Immature natural killer cell (primary cell): ENCODE measurements at regions not wholly inside any gene's neighbourhood (a gene's known extent, or its start where the extent isn't known, plus 50 kb on each side); places are given as distances from the start of the nearest gene placed in this dataset.
"Not testable (repeated sequence)": the region's sequence is repeated elsewhere in the genome, so short reads cannot be mapped to it uniquely, and the experiment has no call there.

Experiments
- DNase-seq, 3 donors: peaks; one replicate each; pipeline ENCODE4 v3.0.0; 2022; ENCODE audit warnings: mixed read lengths in 1 of 3
- H3K27ac Mint-ChIP-seq, 6 donors: one replicate each; pipeline ENCODE4 v1.8.0; 2020; ENCODE audit warnings: mixed read lengths in 6 of 6, mild to moderate bottlenecking in 5 of 6, inconsistent platforms in 4 of 6, moderate library complexity in 3 of 6
- H3K27me3 Mint-ChIP-seq, 3 donors: one replicate each; pipeline ENCODE4 v1.8.0; 2020 to 2021; ENCODE audit warnings: low read depth in 3 of 3, mild to moderate bottlenecking in 3 of 3, mixed read lengths in 3 of 3, moderate library complexity in 3 of 3, inconsistent platforms in 1 of 3
- H3K36me3 Mint-ChIP-seq, 3 donors: one replicate each; pipeline ENCODE4 v1.8.0; 2020; ENCODE audit warnings: mixed read lengths in 3 of 3, inconsistent platforms in 2 of 3, mild to moderate bottlenecking in 2 of 3
- H3K4me1 Mint-ChIP-seq, 2 donors: one replicate each; pipeline ENCODE4 v1.8.0; 2020; ENCODE audit warnings: inconsistent platforms in 2 of 2, mild to moderate bottlenecking in 2 of 2, mixed read lengths in 2 of 2, moderate library complexity in 1 of 2
- H3K4me3 Mint-ChIP-seq, 5 donors: one replicate each; pipeline ENCODE4 v1.8.0; 2020; ENCODE audit warnings: mild to moderate bottlenecking in 5 of 5, mixed read lengths in 5 of 5, inconsistent platforms in 3 of 5, moderate library complexity in 3 of 5
- H3K9me3 Mint-ChIP-seq, 6 donors: one replicate each; pipeline ENCODE4 v1.8.0; 2020; ENCODE audit warnings: mild to moderate bottlenecking in 6 of 6, mixed read lengths in 6 of 6, inconsistent platforms in 4 of 6, moderate library complexity in 3 of 6

DNA sequence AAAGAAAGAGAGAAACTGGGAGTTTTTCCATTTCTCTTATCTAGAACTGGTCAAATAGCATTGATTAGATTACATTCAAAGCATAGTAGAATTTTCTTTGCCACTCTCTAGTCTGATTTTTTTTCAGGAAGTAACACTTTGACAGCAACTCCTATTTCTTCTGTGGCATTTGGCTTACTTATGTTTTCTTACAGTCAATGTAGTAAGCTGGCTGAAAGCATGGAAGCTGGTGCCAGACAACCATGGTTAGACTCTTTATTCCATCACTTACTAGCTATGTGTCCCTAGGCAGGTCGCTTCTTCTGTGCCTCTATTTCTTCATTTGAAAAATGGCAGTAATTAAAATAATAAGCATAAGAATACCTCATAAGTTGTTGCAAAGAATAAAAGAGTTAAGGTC is 54.2 kb upstream of the OPRM1 start:
- H3K9me3 Mint-ChIP-seq, result peaks cover 0 to 11% (median 4%) of the 10 kb centered on the region in 6 donors
- H3K36me3 Mint-ChIP-seq, result no peaks in the 10 kb centered on the region
- no peak overlapping the region for H3K4me3 Mint-ChIP-seq
- DNase-seq, result no peak
- no peak overlapping the region for H3K27ac Mint-ChIP-seq
- H3K27me3 Mint-ChIP-seq, result peaks cover 0 to 4% (median 0%) of the 10 kb centered on the region in 3 donors
- no peaks in the 10 kb centered on the region for H3K4me1 Mint-ChIP-seq

DNA sequence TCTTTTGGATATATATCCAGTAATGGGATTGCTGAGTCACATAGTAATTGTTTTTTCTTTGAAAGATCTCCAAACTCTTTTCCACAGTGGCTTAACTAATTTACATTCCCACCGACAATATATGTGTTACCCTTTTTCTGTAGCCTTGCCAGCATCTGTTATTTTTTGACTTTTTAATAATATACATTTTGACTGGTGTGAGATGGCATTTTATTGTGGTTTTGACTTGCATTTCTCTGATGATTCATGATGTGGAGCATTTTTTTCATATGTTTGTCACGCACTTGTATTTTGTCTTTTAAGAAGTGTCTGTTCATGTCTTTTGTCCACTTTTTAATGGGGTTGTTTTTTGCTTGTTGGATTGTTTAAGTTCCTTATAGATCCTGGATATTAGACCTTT is 58.9 kb upstream of the OPRM1 start:
- H3K4me1 Mint-ChIP-seq, result no peaks in the 10 kb centered on the region
- H3K4me3 Mint-ChIP-seq, result no peak overlapping the region
- DNase-seq, result no peak
- no peaks in the 10 kb centered on the region for H3K36me3 Mint-ChIP-seq
- H3K27ac Mint-ChIP-seq, result no peak overlapping the region
- H3K9me3 Mint-ChIP-seq, result peaks cover 0 to 11% (median 4%) of the 10 kb centered on the region in 6 donors
- peaks cover 0 to 3% (median 0%) of the 10 kb centered on the region in 3 donors for H3K27me3 Mint-ChIP-seq

DNA sequence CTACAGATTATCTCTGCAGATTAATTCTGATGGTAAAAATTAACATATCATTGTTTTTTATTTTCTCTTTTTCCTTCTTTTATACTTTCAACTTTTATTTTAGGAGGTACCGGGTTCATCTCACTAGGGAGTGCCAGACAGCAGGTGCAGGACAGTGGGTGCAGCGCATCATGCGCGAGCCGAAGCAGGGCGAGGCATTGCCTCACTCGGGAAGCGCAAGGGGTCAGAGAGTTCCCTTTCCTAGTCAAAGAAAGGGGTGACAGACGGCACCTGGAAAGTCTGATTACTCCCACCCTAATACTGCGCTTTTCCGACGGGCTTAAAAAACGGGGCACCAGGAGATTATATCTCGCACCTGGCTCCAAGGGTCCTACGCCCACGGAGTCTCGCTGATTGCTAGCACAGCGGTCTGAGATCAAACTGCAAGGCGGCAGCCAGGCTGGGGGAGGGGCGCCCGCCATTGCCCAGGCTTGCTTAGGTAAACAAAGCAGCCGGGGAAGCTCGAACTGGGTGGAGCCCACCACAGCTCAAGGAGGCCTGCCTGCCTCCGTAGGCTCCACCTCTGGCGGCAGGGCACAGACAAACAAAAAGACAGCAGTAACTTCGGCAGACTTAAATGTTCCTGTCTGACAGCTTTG is 60.0 kb upstream of the OPRM1 start:
- not testable (repeated sequence) for H3K27ac Mint-ChIP-seq, H3K27me3 Mint-ChIP-seq, H3K4me1 Mint-ChIP-seq, H3K4me3 Mint-ChIP-seq, DNase-seq, H3K36me3 Mint-ChIP-seq, H3K9me3 Mint-ChIP-seq

DNA sequence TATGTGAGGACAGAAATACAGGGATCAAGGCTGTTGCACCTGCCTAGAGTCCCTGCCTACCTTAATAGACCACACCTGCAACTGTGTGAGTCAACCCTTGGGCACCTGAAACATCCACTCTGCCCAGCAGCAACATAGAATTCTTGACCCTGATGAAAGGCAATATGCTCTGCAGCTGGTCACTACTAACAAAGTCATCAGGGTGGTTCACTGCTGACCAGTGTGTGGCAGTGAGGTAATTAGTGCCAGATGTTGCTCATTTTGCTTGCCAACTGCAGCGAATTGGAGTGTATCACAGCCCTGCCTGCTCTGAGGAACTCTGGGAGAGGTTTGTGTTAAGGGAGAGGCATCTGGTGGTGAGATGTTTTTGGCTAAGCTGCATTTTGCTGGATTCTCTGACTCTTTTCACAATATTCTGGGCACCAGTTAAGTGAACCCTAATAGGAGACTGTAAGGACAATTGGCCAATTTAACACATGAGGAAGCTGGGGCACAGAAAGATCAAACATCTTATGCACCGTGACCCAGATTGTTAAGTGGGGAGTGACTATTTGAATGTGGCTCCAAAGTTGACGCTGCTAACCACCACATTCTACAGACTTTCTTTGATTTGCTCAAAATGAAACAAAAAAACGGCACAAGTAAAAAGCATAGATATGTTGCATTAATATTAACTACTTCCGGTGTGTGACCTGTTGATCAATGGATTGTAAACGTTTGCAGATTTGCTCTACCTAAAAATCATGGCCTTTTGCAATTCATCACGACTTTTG is 61.9 kb upstream of the OPRM1 start:
- Mint-ChIP-seq H3K36me3 (no peaks in the 10 kb centered on the region), H3K27ac (no peak overlapping the region), H3K9me3 (peaks cover 0 to 9% (median 2%) of the 10 kb centered on the region in 6 donors), H3K27me3 (peaks cover 0 to 1% (median 0%) of the 10 kb centered on the region in 3 donors), H3K4me3 (no peak overlapping the region), H3K4me1 (no peaks in the 10 kb centered on the region)
- no peak for DNase-seq

DNA sequence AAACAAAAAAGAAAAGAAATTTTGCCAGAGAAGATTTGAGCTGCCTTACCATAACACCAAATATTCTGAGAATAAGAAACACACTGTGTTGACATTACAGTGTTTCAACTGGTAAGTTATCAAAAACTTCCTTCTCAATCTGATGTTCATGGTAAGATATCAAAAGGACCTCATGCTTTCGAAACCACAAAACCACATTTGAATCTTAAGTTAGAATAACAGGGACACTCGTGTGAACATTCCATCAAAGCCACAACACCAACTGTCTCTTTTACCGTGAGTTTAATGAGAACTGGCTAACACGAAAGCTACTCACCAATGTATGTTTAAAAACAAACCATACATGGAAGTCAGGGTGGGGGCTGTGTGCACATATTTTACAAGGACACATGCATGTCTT is 73.0 kb upstream of the OPRM1 start:
- H3K4me3 Mint-ChIP-seq, result no peak overlapping the region
- H3K4me1 Mint-ChIP-seq, result no peaks in the 10 kb centered on the region
- H3K27ac Mint-ChIP-seq, result no peak overlapping the region
- H3K36me3 Mint-ChIP-seq, result no peaks in the 10 kb centered on the region
- peaks cover 0 to 1% (median 0%) of the 10 kb centered on the region in 6 donors for H3K9me3 Mint-ChIP-seq
- H3K27me3 Mint-ChIP-seq, result peaks cover 0 to 2% (median 2%) of the 10 kb centered on the region in 3 donors
- no peak for DNase-seq

DNA sequence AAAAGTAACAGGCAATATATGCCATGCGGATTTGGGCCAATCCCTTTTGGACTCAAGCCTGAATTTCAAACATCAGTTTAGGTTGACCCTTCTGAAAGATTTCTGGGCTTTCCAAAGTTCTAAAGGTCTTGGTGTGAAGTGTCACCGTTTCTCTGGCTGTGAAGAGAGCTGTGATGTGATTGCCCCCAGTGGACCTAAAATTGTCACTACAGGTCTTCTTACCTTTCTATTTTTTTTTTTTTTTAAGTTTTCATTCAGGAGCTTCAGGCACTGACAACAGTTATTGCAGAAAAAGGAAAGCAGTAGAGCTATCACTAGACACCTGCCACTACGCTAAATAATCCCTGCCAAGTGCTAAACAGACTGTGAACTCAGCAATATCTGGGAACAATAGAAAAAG is 75.7 kb upstream of the OPRM1 start:
- Mint-ChIP-seq H3K9me3 (peaks cover 0 to 4% (median 0%) of the 10 kb centered on the region in 6 donors), H3K27me3 (peaks cover 0 to 2% (median 2%) of the 10 kb centered on the region in 3 donors), H3K4me1 (no peaks in the 10 kb centered on the region), H3K4me3 (no peak overlapping the region), H3K36me3 (no peaks in the 10 kb centered on the region), H3K27ac (no peak overlapping the region)
- no peak for DNase-seq

DNA sequence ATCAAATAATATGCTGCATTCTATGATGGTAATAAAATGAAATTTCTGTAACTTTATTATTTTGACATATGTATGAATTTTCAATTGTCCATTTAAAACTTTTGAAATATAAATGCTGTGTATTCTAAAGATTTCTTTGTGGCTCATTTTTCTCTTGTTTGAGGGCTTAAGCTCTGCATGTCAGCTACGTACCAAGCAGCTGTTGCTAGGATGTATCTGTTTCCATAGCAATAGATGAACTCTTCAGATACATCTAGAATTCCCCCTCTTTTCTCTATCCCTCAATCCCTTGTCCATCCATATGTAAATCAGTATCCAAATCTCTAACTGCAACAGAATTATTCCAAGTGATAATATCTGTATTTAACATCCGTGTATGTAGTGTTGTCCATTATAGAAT is 76.5 kb upstream of the OPRM1 start:
- no peak overlapping the region for H3K4me3 Mint-ChIP-seq
- H3K9me3 Mint-ChIP-seq, result peaks cover 0 to 5% (median 0%) of the 10 kb centered on the region in 6 donors
- H3K27me3 Mint-ChIP-seq, result peaks cover 0 to 2% (median 2%) of the 10 kb centered on the region in 3 donors
- no peak overlapping the region for H3K27ac Mint-ChIP-seq
- DNase-seq, result no peak
- H3K4me1 Mint-ChIP-seq, result no peaks in the 10 kb centered on the region
- H3K36me3 Mint-ChIP-seq, result no peaks in the 10 kb centered on the region

DNA sequence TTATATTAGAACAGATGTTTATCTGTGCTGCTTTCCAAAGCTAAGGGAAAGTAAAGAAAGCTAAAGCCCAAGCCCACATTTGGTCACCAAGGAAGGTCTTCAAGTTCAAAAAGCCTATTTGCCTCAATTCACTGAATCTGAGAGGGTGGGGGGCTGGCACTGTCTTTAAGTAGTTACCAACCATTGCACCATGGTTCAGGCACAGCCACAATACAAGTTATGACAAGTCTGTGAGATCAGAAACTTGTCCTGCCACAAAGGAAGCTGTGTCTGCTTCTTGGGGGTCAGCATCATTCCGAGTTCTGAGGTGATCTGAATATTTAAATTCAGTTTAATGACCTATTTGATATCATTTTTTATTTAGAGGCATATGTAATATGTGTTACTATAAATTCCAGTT is 78.3 kb upstream of the OPRM1 start:
- Mint-ChIP-seq H3K27me3 (peaks cover 0 to 2% (median 2%) of the 10 kb centered on the region in 3 donors), H3K36me3 (no peaks in the 10 kb centered on the region), H3K4me3 (no peak overlapping the region), H3K4me1 (no peaks in the 10 kb centered on the region), H3K9me3 (peaks cover 0 to 5% (median under 1%) of the 10 kb centered on the region in 6 donors), H3K27ac (no peak overlapping the region)
- DNase-seq, result no peak

DNA sequence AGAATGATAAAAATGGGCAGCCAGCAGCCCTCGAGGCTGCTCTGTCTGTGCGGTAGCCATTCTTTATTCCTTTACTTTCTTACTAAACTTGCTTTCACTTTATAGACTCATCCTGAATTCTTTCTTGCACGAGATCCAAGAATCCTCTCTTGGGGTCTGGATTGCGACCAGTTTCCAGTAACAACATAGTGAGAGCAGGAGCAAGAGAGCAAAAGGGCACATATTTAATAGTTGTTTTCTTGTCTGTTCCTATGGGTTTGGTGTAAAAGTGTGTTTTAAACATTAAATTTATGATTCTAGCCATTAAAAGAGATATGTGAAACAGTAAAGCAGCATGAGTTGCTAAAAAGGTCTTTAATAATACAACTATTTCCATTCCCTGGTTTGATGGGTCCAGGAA is 78.8 kb upstream of the OPRM1 start:
- no peak for DNase-seq
- no peaks in the 10 kb centered on the region for H3K36me3 Mint-ChIP-seq
- H3K9me3 Mint-ChIP-seq, result peaks cover 0 to 5% (median under 1%) of the 10 kb centered on the region in 6 donors
- no peak overlapping the region for H3K4me3 Mint-ChIP-seq
- H3K27me3 Mint-ChIP-seq, result peaks cover 0 to 2% (median 2%) of the 10 kb centered on the region in 3 donors
- no peaks in the 10 kb centered on the region for H3K4me1 Mint-ChIP-seq
- H3K27ac Mint-ChIP-seq, result no peak overlapping the region

DNA sequence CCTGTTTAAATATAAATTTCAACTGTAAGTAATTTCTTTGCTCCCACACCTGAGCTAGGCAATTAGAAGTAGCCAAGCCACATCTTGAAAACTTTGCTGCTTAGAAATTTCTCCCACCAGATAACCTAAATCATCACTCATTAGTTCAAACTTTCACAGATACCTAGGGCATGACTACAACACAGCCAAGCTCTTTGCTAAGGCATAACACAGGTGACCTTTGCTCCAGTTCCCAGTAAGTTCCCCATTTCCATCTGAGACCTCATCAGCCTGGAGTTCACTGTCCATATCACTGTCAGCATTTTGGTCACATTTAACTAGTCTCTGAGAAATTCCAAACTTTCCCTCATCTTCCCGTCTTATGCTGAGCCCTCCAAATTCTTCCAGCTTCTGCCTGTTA is 79.8 kb upstream of the OPRM1 start:
- H3K4me3 Mint-ChIP-seq, result no peak overlapping the region
- H3K27me3 Mint-ChIP-seq, result peaks cover 0 to 2% (median 2%) of the 10 kb centered on the region in 3 donors
- no peak for DNase-seq
- H3K27ac Mint-ChIP-seq, result no peak overlapping the region
- H3K36me3 Mint-ChIP-seq, result no peaks in the 10 kb centered on the region
- H3K4me1 Mint-ChIP-seq, result no peaks in the 10 kb centered on the region
- H3K9me3 Mint-ChIP-seq, result peaks cover 0 to 5% (median 2%) of the 10 kb centered on the region in 6 donors

DNA sequence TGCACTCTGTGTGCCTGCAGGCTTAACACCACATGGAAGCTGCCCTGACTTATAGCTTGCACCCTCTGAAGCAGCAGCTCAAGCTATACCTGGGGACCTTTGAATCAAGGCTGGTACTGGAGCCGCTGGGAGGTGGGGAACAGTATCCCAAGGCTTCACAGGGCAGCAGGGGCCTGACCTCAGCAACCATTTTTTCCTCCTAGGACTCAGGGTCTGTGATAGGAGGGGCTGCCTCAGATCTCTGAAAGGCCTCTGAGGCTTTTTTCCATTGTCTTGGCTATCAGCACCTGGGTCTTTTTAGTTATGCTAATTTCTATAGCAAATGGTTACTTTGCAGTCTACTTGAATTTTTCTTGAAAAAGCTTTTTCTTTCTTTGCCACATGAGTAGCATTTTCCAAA is 80.2 kb upstream of the OPRM1 start:
- Mint-ChIP-seq H3K4me1 (no peaks in the 10 kb centered on the region), H3K36me3 (no peaks in the 10 kb centered on the region), H3K27me3 (peaks cover 0 to 2% (median 2%) of the 10 kb centered on the region in 3 donors), H3K9me3 (peaks cover 0 to 9% (median 2%) of the 10 kb centered on the region in 6 donors), H3K4me3 (no peak overlapping the region), H3K27ac (no peak overlapping the region)
- no peak for DNase-seq

DNA sequence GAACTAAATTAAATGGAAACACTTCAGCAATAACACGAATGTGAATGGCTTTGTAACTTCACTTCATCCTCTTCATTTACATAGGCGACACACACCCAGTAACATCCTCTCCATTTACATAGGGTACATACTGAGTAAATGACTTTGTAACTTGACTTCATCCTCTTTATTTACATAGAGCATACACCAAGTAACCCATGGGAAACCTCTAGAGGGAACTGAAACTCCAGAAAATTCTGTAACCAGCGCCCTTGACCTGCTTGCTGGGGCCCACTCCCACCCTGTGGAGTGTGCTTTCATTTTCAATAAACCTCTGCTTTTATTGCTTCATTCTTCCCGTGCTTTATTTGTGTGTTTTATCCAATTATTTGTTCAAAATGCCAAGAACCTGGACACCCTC is 81.6 kb upstream of the OPRM1 start:
- Mint-ChIP-seq H3K36me3 (peaks cover 0 to 4% (median 0%) of the 10 kb centered on the region in 3 donors), H3K9me3 (peaks cover 0 to 14% (median 6%) of the 10 kb centered on the region in 6 donors), H3K27me3 (no peaks in the 10 kb centered on the region), H3K4me1 (no peaks in the 10 kb centered on the region), H3K27ac (no peak overlapping the region), H3K4me3 (no peak overlapping the region)
- DNase-seq, result no peak

DNA sequence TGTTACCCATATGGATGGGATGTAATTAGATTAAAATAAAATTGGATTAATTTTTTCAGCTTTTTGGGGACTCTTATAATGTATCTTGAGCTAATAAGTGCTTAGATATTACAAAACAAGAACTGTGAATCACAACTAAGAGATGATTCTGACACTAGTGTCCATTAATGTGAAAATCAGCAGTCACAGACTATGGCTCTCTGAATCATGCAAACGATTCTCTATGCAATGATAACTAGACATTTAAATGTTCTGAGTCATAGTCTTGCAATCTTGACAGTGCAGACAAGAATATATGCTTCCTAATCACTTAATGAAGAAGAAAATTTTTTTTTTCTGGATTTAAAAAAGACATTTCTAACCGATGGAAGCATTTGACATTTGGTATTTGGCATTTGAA is 82.2 kb upstream of the OPRM1 start:
- no peak for DNase-seq
- Mint-ChIP-seq H3K27me3 (no peaks in the 10 kb centered on the region), H3K36me3 (peaks cover 0 to 4% (median 0%) of the 10 kb centered on the region in 3 donors), H3K4me1 (no peaks in the 10 kb centered on the region), H3K27ac (no peak overlapping the region), H3K9me3 (peaks cover 0 to 14% (median 6%) of the 10 kb centered on the region in 6 donors), H3K4me3 (no peak overlapping the region)

DNA sequence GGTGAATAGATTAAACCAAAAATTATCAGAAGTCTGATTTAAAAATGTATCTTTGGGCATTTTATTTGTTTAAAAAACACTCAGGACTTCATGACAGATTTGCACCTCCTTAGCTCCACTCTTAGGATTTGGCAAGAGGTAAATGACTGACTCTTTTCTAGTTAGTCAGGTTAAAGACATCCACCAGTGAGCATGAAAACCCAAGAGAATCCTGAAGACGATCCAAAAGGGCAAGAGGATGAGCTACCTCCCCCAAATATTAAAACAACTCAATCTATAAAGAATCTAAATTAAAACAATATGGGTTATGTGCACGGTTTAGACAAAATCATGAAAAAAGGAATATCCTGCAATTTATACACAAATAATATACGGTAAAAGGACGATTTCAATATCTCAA is 89.4 kb upstream of the OPRM1 start:
- no peak for DNase-seq
- H3K36me3 Mint-ChIP-seq, result peaks cover 0 to 4% (median 0%) of the 10 kb centered on the region in 3 donors
- H3K9me3 Mint-ChIP-seq, result peaks cover 0 to 13% (median 3%) of the 10 kb centered on the region in 6 donors
- no peaks in the 10 kb centered on the region for H3K4me1 Mint-ChIP-seq
- no peak overlapping the region for H3K4me3 Mint-ChIP-seq
- H3K27me3 Mint-ChIP-seq, result peaks cover 0 to 3% (median 1%) of the 10 kb centered on the region in 3 donors
- H3K27ac Mint-ChIP-seq, result no peak overlapping the region
